ENCODE measurements at regions not wholly inside any gene's neighbourhood (a gene's known extent, or its start where the extent isn't known, plus 50 kb on each side); places are given as distances from the start of the nearest gene placed in this dataset.

DNA sequence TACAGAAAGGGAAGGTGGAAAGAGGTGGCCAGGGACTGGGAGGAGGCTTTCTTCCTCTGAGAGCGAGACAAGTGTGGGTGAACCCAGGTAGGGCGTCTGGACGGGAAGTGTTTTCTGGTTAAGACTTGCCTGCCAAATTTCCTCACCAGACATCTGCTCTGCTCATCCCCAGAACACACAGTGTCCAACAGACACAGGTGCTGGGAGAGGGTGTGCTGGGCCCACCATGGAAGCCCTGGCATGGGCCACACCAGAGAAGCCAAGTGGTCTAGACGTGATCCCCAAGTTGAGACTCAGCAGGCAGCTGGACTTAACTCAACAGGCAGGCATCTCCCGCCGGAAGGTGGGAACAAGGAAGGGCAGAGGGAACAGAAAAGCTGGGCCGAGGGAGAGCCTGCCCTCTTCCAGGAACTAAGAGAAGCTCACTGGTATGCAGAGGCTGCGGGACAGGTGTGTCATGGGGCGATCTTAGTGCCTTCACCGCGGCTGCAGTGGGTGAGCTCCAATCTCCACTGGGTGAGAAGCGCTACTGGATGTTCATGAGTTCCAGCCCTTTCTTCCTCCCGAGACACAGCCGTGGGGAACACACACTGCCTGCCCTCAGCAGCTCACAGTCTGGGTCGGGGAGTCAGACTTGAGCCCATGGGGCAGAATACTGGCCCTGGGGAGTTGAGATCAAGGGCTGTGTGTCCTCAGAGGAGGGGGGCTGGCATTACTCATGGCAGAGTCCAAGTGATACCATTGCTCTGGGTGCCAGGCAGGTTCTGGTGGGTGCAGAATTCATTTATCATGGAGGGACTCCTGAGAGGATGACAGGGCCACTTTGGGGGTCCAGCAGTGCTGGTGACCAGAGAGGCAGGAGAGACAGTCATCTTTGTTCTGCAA is 110.2 kb downstream of the CPZ start:
- TF ChIP-seq EED (IDR thresholded peaks at IDR 0.05; ENCODE audit: low read depth): no peak
- no peak for TF ChIP-seq CREM (IDR thresholded peaks at IDR 0.05; ENCODE audit: low read depth)
- TF ChIP-seq SRF (IDR thresholded peaks at IDR 0.05; ENCODE audit: low read depth in 2 of 2, low read length in 2 of 2): no peak
- TF ChIP-seq STAT3 (IDR thresholded peaks at IDR 0.05; ENCODE audit: low read depth, low read length): no peak
- TF ChIP-seq, protein P1, sequence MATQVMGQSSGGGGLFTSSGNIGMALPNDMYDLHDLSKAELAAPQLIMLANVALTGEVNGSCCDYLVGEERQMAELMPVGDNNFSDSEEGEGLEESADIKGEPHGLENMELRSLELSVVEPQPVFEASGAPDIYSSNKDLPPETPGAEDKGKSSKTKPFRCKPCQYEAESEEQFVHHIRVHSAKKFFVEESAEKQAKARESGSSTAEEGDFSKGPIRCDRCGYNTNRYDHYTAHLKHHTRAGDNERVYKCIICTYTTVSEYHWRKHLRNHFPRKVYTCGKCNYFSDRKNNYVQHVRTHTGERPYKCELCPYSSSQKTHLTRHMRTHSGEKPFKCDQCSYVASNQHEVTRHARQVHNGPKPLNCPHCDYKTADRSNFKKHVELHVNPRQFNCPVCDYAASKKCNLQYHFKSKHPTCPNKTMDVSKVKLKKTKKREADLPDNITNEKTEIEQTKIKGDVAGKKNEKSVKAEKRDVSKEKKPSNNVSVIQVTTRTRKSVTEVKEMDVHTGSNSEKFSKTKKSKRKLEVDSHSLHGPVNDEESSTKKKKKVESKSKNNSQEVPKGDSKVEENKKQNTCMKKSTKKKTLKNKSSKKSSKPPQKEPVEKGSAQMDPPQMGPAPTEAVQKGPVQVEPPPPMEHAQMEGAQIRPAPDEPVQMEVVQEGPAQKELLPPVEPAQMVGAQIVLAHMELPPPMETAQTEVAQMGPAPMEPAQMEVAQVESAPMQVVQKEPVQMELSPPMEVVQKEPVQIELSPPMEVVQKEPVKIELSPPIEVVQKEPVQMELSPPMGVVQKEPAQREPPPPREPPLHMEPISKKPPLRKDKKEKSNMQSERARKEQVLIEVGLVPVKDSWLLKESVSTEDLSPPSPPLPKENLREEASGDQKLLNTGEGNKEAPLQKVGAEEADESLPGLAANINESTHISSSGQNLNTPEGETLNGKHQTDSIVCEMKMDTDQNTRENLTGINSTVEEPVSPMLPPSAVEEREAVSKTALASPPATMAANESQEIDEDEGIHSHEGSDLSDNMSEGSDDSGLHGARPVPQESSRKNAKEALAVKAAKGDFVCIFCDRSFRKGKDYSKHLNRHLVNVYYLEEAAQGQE (IDR thresholded peaks at IDR 0.05; ENCODE audit: low read depth, low read length): no peak
- TF ChIP-seq, protein P2, sequence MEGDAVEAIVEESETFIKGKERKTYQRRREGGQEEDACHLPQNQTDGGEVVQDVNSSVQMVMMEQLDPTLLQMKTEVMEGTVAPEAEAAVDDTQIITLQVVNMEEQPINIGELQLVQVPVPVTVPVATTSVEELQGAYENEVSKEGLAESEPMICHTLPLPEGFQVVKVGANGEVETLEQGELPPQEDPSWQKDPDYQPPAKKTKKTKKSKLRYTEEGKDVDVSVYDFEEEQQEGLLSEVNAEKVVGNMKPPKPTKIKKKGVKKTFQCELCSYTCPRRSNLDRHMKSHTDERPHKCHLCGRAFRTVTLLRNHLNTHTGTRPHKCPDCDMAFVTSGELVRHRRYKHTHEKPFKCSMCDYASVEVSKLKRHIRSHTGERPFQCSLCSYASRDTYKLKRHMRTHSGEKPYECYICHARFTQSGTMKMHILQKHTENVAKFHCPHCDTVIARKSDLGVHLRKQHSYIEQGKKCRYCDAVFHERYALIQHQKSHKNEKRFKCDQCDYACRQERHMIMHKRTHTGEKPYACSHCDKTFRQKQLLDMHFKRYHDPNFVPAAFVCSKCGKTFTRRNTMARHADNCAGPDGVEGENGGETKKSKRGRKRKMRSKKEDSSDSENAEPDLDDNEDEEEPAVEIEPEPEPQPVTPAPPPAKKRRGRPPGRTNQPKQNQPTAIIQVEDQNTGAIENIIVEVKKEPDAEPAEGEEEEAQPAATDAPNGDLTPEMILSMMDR (IDR thresholded peaks at IDR 0.05 in 2 of 3, conservative IDR thresholded peaks at IDR 0.05 in 1 of 3; ENCODE audit: control insufficient read depth in 2 of 3, extremely low read depth in 1 of 3, insufficient read depth in 1 of 3, low read depth in 3 of 3, low read length in 3 of 3): no peak
- no peak for TF ChIP-seq NR2C2 (IDR thresholded peaks at IDR 0.05; ENCODE audit: borderline replicate concordance, control insufficient read depth, insufficient read length, low read depth)
- TF ChIP-seq EZH2 (IDR thresholded peaks at IDR 0.05; ENCODE audit: borderline replicate concordance, control insufficient read depth, low read depth, low read length): no peak
